Neuronal stem cell (in vitro differentiated cells): ENCODE measurements at regions not wholly inside any gene's neighbourhood (a gene's known extent, or its start where the extent isn't known, plus 50 kb on each side); places are given as distances from the start of the nearest gene placed in this dataset.

ENCODE experiments used
- DNase-seq: peaks from one replicate; pipeline ENCODE4 v3.0.0-alpha.2; 2013; ENCODE audit warnings: low spot score
- H2AFZ ChIP-seq: one replicate; pipeline ENCODE4 v1.6.1; 2013; ENCODE audit warnings: mild to moderate bottlenecking, low read length, inconsistent platforms
- H2AK5ac ChIP-seq: 2 replicates; pipeline ENCODE4 v1.6.1; 2013; ENCODE audit warnings: low read depth, mild to moderate bottlenecking, inconsistent platforms, low read length, moderate library complexity, mixed read lengths
- H2BK120ac ChIP-seq: 2 replicates; pipeline ENCODE4 v1.6.1; 2013; ENCODE audit warnings: low read depth, mild to moderate bottlenecking, inconsistent platforms, low read length, moderate library complexity, mixed read lengths
- H2BK12ac ChIP-seq: one replicate; pipeline ENCODE4 v1.6.1; 2013; ENCODE audit warnings: low read length, inconsistent platforms
- H2BK15ac ChIP-seq: 2 replicates; pipeline ENCODE4 v1.6.1; 2013; ENCODE audit warnings: mild to moderate bottlenecking, low read length, inconsistent platforms, mixed read lengths
- H2BK5ac ChIP-seq: one replicate; pipeline ENCODE4 v1.6.1; 2013; ENCODE audit warnings: inconsistent platforms, mild to moderate bottlenecking, low read length, moderate library complexity
- H3K14ac ChIP-seq: one replicate; pipeline ENCODE4 v1.6.1; 2013; ENCODE audit warnings: low read length, inconsistent platforms
- H3K18ac ChIP-seq: 2 replicates; pipeline ENCODE4 v1.6.1; 2013; ENCODE audit warnings: low read length, inconsistent platforms
- H3K23ac ChIP-seq: 2 replicates; pipeline ENCODE4 v1.6.1; 2013; ENCODE audit warnings: low read depth, mild to moderate bottlenecking, mixed read lengths, low read length, inconsistent platforms; ENCODE audit not compliant: poor library complexity
- H3K27ac ChIP-seq: replicated peaks from 3 replicates; pipeline ENCODE4 v1.5.1; 2013; ENCODE audit warnings: low read length, inconsistent platforms
- H3K27me3 ChIP-seq, 3 experiments: 2 replicates each; pipeline ENCODE4 v1.6.1; 2013; ENCODE audit warnings: low read length in 3 of 3, mild to moderate bottlenecking in 2 of 3, inconsistent platforms in 1 of 3, low read depth in 1 of 3, mixed read lengths in 1 of 3, moderate library complexity in 1 of 3; ENCODE audit not compliant: control insufficient read depth in 3 of 3, insufficient read depth in 3 of 3
- H3K36me3 ChIP-seq, 2 donors: replicated peaks in 1 of 2; 2 replicates each; pipeline ENCODE4 v1.6.1; 2013; ENCODE audit warnings: low read length in 2 of 2; ENCODE audit not compliant: control insufficient read depth in 2 of 2, insufficient read depth in 2 of 2
- H3K4ac ChIP-seq: 2 replicates; pipeline ENCODE4 v1.6.1; 2013; ENCODE audit warnings: inconsistent platforms, mild to moderate bottlenecking, low read length, moderate library complexity
- H3K4me1 ChIP-seq, 2 donors: 1 replicate in 1 of 2; 2 replicates in 1 of 2; pipeline ENCODE4 v1.6.1; 2013; ENCODE audit warnings: low read length in 2 of 2, low read depth in 1 of 2; ENCODE audit not compliant: control insufficient read depth in 2 of 2, insufficient read depth in 1 of 2
- H3K4me2 ChIP-seq: one replicate; pipeline ENCODE4 v1.6.1; 2013; ENCODE audit warnings: mild to moderate bottlenecking, low read length, inconsistent platforms; ENCODE audit not compliant: insufficient read depth, poor library complexity, severe bottlenecking
- H3K4me3 ChIP-seq, 2 donors: 2 replicates each; pipeline ENCODE4 v1.5.1; 2013; ENCODE audit warnings: low read length in 2 of 2, mild to moderate bottlenecking in 2 of 2, inconsistent platforms in 1 of 2, moderate library complexity in 1 of 2
- H3K79me1 ChIP-seq: one replicate; pipeline ENCODE4 v1.6.1; 2013; ENCODE audit warnings: low read depth, mild to moderate bottlenecking, inconsistent platforms, low read length, moderate library complexity
- H3K9ac ChIP-seq: one replicate; pipeline ENCODE4 v1.6.1; 2013; ENCODE audit warnings: mild to moderate bottlenecking, low read depth, low read length, inconsistent platforms; ENCODE audit not compliant: poor library complexity
- H3K9me3 ChIP-seq, 2 donors: replicated peaks in 1 of 2; 2 replicates each; pipeline versions ENCODE3 to v1.6.1; 2013; ENCODE audit warnings: low read length in 2 of 2, mild to moderate bottlenecking in 2 of 2, inconsistent platforms in 1 of 2, low read depth in 1 of 2, mixed read lengths in 1 of 2, moderate library complexity in 1 of 2; ENCODE audit not compliant: control insufficient read depth in 2 of 2, insufficient read depth in 1 of 2
- H4K8ac ChIP-seq: one replicate; pipeline ENCODE4 v1.6.1; 2013; ENCODE audit warnings: low read depth, mild to moderate bottlenecking, inconsistent platforms, low read length, moderate library complexity
- H4K91ac ChIP-seq: one replicate; pipeline ENCODE4 v1.6.1; 2013; ENCODE audit warnings: low read length, low read depth, mild to moderate bottlenecking, inconsistent platforms; ENCODE audit not compliant: poor library complexity
- WGBS, 2 donors: extraction: QIAGEN DNeasy Blood & Tissue Kit; methylation state at CpG; one replicate each; pipeline ENCODE4 v1.1.7; 2013; ENCODE audit warnings: missing lambda C conversion rate in 2 of 2, mixed read lengths in 1 of 2; ENCODE audit not compliant: insufficient read length in 2 of 2, insufficient replicate concordance in 1 of 2; ENCODE audit errors: extremely low coverage in 2 of 2; 5-methylcytosine and 5-hydroxymethylcytosine counted together

DNA sequence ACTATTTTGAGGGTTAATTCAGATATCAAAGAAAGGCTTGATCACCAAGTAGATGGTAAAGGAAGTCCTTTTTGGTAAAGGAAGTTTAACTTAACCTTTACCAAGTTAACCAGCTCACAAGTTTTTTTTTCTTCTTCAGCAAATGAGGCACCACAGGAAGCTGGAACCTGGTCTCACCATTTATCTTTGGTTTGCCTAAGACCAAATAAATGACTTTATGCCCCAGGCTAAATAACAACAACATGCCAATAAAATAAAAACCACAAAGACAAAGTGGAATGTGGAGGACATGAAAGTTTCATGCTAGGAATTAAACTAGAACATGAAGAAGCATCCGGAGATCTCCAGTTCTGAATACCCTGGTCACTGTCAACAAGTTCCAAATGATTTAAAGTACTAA lies 116.8 kb upstream of the PRICKLE1 start:
- Histone ChIP-seq H3K4me2 (no peak overlapping the region), H2BK12ac (no peak overlapping the region), H2BK120ac (no peak overlapping the region), H3K27ac (no peak overlapping the region), H3K9ac (no peak overlapping the region), H2AK5ac (no peak overlapping the region), H2BK5ac (no peak overlapping the region), H3K23ac (no peak overlapping the region), H3K27me3 (no peaks in the 10 kb centered on the region), H3K18ac (no peak overlapping the region), H3K14ac (no peak overlapping the region), H3K4me1 (peaks cover 8% of the 10 kb centered on the region in 2 donors), H4K91ac (no peak overlapping the region), H3K9me3 (no peaks in the 10 kb centered on the region), H3K36me3 (no peaks in the 10 kb centered on the region), H3K79me1 (no peaks in the 10 kb centered on the region), H3K4ac (no peak overlapping the region), H4K8ac (no peak overlapping the region), H3K4me3 (no peak overlapping the region), H2AFZ (peak overlapping the region; percentile 41), H2BK15ac (no peak overlapping the region)
- no CpG with 5 or more reads among the region's 1 CpG for WGBS, 2 donors
- DNase-seq: no peak

DNA sequence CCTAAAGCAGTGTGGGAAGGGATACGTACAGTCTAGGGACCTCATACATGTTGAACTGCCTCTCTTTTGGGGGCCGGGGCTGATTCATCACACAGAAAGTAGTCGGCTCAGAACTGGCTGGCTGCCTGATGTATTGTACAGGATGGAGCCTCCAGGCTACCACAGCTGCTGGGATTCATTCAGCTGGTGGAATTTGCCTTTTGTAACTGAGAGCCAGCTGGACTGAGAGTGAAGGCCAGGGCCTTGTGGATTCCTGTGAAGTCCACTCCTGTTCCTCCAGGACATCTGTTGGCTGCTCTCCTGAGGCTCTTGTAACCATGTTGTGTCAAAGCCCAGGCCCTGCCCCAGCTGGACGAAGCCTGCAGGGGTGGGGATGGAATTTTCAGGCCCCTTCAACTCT lies 116.3 kb upstream of the PRICKLE1 start:
- DNase-seq: peak; percentile 8
- Histone ChIP-seq H3K36me3 (no peaks in the 10 kb centered on the region), H4K8ac (no peak overlapping the region), H3K4me3 (no peak overlapping the region), H3K23ac (no peak overlapping the region), H2AFZ (peak overlapping the region; percentile 41), H3K79me1 (no peaks in the 10 kb centered on the region), H2AK5ac (no peak overlapping the region), H3K27me3 (no peaks in the 10 kb centered on the region), H3K4me1 (peaks cover 8% of the 10 kb centered on the region in 2 donors), H3K9me3 (no peaks in the 10 kb centered on the region), H2BK12ac (no peak overlapping the region), H2BK15ac (no peak overlapping the region), H2BK5ac (no peak overlapping the region), H4K91ac (no peak overlapping the region), H3K27ac (no peak overlapping the region), H3K4ac (no peak overlapping the region), H2BK120ac (no peak overlapping the region), H3K4me2 (no peak overlapping the region), H3K18ac (no peak overlapping the region), H3K9ac (no peak overlapping the region), H3K14ac (no peak overlapping the region)
- WGBS, 2 donors: no CpG with 5 or more reads among the region's 4 CpGs

DNA sequence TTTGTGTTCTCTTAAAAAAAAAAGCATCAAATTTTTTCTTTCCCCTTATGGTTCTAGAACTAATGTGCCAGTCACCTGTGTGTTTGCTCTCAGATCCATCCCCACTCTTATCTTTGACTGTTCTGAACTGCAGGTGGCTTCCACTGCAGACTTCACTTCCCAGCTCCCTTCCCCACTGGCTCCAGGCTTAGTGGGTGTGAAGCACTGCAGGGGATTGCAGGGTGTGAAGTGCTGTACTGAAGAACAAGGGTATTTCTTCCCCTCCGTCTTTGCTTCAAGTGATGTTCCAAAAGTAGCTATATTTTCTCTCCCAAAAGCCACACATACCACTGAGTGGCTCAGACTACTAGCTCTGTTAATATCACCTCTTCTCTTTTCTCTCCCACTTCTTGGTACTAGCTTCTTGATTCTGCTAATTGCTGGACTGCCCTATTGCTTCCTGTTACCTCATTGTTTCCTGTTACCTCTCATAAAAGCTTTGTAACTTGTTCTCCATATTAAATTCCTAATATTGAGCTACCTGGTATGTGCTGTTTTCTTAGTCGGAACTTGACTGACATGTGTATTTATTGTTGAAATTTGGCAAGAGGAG lies 115.4 kb upstream of the PRICKLE1 start:
- Histone ChIP-seq H2BK120ac (no peak overlapping the region), H3K4me1 (peaks cover 8% of the 10 kb centered on the region in 2 donors), H3K4me3 (no peak overlapping the region), H3K14ac (no peak overlapping the region), H3K27ac (no peak overlapping the region), H3K79me1 (no peaks in the 10 kb centered on the region), H4K91ac (no peak overlapping the region), H3K9me3 (no peaks in the 10 kb centered on the region), H3K18ac (no peak overlapping the region), H3K9ac (no peak overlapping the region), H2AFZ (no peak overlapping the region), H2BK12ac (no peak overlapping the region), H2BK15ac (no peak overlapping the region), H3K23ac (no peak overlapping the region), H3K27me3 (no peaks in the 10 kb centered on the region), H4K8ac (no peak overlapping the region), H3K36me3 (no peaks in the 10 kb centered on the region), H2BK5ac (no peak overlapping the region), H3K4me2 (no peak overlapping the region), H2AK5ac (no peak overlapping the region), H3K4ac (no peak overlapping the region)
- WGBS, 2 donors: no CpG with 5 or more reads among the region's 2 CpGs
- no peak for DNase-seq

DNA sequence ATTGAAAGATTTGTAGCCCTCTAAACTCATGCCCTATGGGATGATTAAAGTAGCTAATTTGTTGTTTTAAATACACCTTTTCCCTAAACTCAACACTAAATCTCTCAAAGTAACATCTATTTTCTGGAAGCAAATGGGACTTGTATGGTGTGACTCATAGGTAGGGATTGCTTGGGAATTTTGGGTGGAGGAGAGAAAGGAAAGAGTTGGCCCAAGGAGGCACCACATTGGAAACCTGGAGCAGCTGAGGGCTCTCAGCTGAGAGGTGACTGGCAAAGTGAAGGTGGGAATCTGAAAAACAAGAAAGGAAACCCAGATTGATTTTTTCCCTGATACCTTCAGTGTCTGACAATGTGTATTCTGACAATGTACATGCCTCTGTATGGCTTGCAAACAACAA lies 114.8 kb upstream of the PRICKLE1 start:
- H3K27me3 ChIP-seq: no peaks in the 10 kb centered on the region
- no peak overlapping the region for H3K4me2 ChIP-seq
- no peak overlapping the region for H2BK12ac ChIP-seq
- no peak overlapping the region for H2BK5ac ChIP-seq
- H3K23ac ChIP-seq: no peak overlapping the region
- no peaks in the 10 kb centered on the region for H3K79me1 ChIP-seq
- no peak overlapping the region for H3K27ac ChIP-seq
- H3K36me3 ChIP-seq: no peaks in the 10 kb centered on the region
- DNase-seq: no peak
- no peak overlapping the region for H4K8ac ChIP-seq
- H2AFZ ChIP-seq: no peak overlapping the region
- H2BK120ac ChIP-seq: no peak overlapping the region
- H2BK15ac ChIP-seq: no peak overlapping the region
- H3K4ac ChIP-seq: no peak overlapping the region
- H3K9ac ChIP-seq: no peak overlapping the region
- no peak overlapping the region for H3K18ac ChIP-seq
- peaks cover 8% of the 10 kb centered on the region in 2 donors for H3K4me1 ChIP-seq
- H2AK5ac ChIP-seq: no peak overlapping the region
- H4K91ac ChIP-seq: no peak overlapping the region
- H3K9me3 ChIP-seq: no peaks in the 10 kb centered on the region
- H3K14ac ChIP-seq: no peak overlapping the region
- no peak overlapping the region for H3K4me3 ChIP-seq
